Spleen (tissue), 11 donors: ENCODE measurements at regions not wholly inside any gene's neighbourhood (a gene's known extent, or its start where the extent isn't known, plus 50 kb on each side); places are given as distances from the start of the nearest gene placed in this dataset.

Source experiments
- DNase-seq: peaks from one replicate; pipeline ENCODE4 v3.0.0-alpha.2; 2020
- H3K27ac ChIP-seq, 8 donors: fragments of 200-600 bp; sonication (generic) in 7 of 8; 1 replicate in 4 of 8; 2 replicates in 4 of 8; pipeline versions ENCODE4 v1.5.0 to v1.8.0; 2016 to 2021; ENCODE audit warnings: inconsistent platforms in 4 of 8, mild to moderate bottlenecking in 4 of 8, moderate library complexity in 1 of 8
- H3K27me3 ChIP-seq, 7 donors: fragments of 200-600 bp; sonication (generic) in 6 of 7; replicated peaks in 1 of 7; 1 replicate in 4 of 7; 2 replicates in 3 of 7; pipeline versions ENCODE4 v1.5.0 to v1.8.0; 2016 to 2021; ENCODE audit warnings: inconsistent platforms in 3 of 7, mild to moderate bottlenecking in 1 of 7
- H3K36me3 ChIP-seq, 6 donors: fragments of 200-600 bp; sonication (generic) in 5 of 6; 1 replicate in 4 of 6; 2 replicates in 2 of 6; pipeline versions ENCODE4 v1.5.0 to v1.8.0; 2016 to 2021; ENCODE audit warnings: inconsistent platforms in 2 of 6
- H3K4me1 ChIP-seq, 6 donors: fragments of 200-600 bp; sonication (generic) in 5 of 6; 1 replicate in 3 of 6; 2 replicates in 3 of 6; pipeline versions ENCODE4 v1.5.0 to v1.8.0; 2016 to 2021; ENCODE audit warnings: inconsistent platforms in 3 of 6
- H3K4me3 ChIP-seq, 8 donors: fragments of 200-600 bp; sonication (generic) in 7 of 8; 1 replicate in 4 of 8; 2 replicates in 4 of 8; pipeline versions ENCODE4 v1.5.0 to v1.8.0; 2016 to 2021; ENCODE audit warnings: inconsistent platforms in 4 of 8, mild to moderate bottlenecking in 4 of 8, moderate library complexity in 2 of 8
- H3K9me3 ChIP-seq, 8 donors: fragments of 200-600 bp; sonication (generic) in 7 of 8; 1 replicate in 4 of 8; 2 replicates in 4 of 8; pipeline versions ENCODE4 v1.5.0 to v1.8.0; 2016 to 2021; ENCODE audit warnings: inconsistent platforms in 4 of 8
- CTCF ChIP-seq, 11 experiments: fragments of 200-600 bp in 7 of 11; fragments of 450-650 bp in 4 of 11; sonication (generic) in 4 of 11; IDR thresholded peaks in 8 of 11; conservative IDR thresholded peaks in 3 of 11; 1 replicate in 7 of 11; 2 replicates in 4 of 11; pipeline versions ENCODE4 v1.4.0 to v1.8.0; 2016 to 2021; ENCODE audit warnings: antibody characterized with exemption in 11 of 11, inconsistent platforms in 4 of 11, mild to moderate bottlenecking in 1 of 11
- POLR2A ChIP-seq, 3 donors: fragments of 450-650 bp; IDR thresholded peaks; one replicate each; pipeline ENCODE4 v1.5.1; 2017; ENCODE audit warnings: antibody characterized with exemption in 3 of 3, mild to moderate bottlenecking in 1 of 3
- POLR2AphosphoS5 ChIP-seq, 3 donors: sonication (generic); formaldehyde crosslinking; IDR thresholded peaks; one replicate each; pipeline ENCODE4 v1.5.1; 2017; ENCODE audit warnings: antibody characterized with exemption in 3 of 3
- WGBS, 5 donors: extraction: QIAGEN DNeasy Blood & Tissue Kit in 3 of 5; methylation state at CpG; one replicate each; pipeline versions ENCODE4 v1.1.5 to v1.1.7; 2013 to 2018; 5-methylcytosine and 5-hydroxymethylcytosine counted together
- intact Hi-C: fragments of 100-400 bp; cut with DNase I; formaldehyde crosslinking; loops from one replicate; pipeline ENCODE4 v1.15.0; 2023; ENCODE audit warnings: low total_unique reads
- donor health status: healthy with polysubstance abuse.
- donor health status: DM: no; HTN: no; CAD: no; lungs with moderate emphysema.
- donor health status: DM: no; HTN: no; CAD: no.
- donor health status: Bipolar disorder and iron deficiency.
- donor health status: healthy.
- donor health status: DM: no; HTN: no; CAD: no.
- donor health status: DM: yes; HTN: yes; CAD: no.

- H3K27ac ChIP-seq, result no peak overlapping the region
- H3K4me3 ChIP-seq, result no peak overlapping the region
- no peaks in the 10 kb centered on the region for H3K36me3 ChIP-seq
- 55 to 62% (median 59%) methylated on average over 14 of the region's 14 CpGs for WGBS, 5 donors
- intact Hi-C loops, result no loop called here
- H3K27me3 ChIP-seq, result peaks cover 0 to 33% (median 0%) of the 10 kb centered on the region in 7 donors
- TF ChIP-seq POLR2A (IDR thresholded peaks at IDR 0.05) (no peak), CTCF (IDR thresholded peaks at IDR 0.05 in 8 of 11, conservative IDR thresholded peaks at IDR 0.05 in 3 of 11) (no peak), POLR2AphosphoS5 (IDR thresholded peaks at IDR 0.05) (no peak)
- no peaks in the 10 kb centered on the region for H3K9me3 ChIP-seq
- H3K4me1 ChIP-seq, result no peaks in the 10 kb centered on the region
- DNase-seq, result no peak
Measured at GRCh38 chr12:107873223-107873622, 98.7 kb downstream of the ASCL4 start.

DNA sequence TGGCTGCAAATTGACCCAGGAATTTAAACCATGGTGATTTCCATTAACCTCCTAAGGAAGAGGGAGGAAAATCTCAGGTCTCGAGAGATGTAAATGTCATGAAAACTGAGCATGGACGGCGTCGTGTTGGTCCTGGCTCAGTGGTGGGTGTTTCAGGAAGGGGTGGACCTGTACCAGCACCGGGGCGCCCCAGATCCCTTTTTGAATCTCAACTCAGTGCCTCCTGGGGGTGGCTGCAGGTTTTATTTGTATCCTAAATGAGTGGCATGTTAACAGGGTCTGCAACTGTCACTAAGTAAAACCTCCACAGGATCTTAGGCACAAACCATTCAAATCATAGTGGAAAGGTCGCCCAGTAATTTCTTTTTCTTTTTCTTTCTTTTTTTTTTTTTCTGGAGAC is 101.3 kb downstream of the ASCL4 start:
- Histone ChIP-seq H3K9me3 (no peaks in the 10 kb centered on the region), H3K36me3 (no peaks in the 10 kb centered on the region), H3K27me3 (peaks cover 0 to 34% (median 0%) of the 10 kb centered on the region in 7 donors), H3K4me3 (no peak overlapping the region), H3K4me1 (no peaks in the 10 kb centered on the region), H3K27ac (no peak overlapping the region)
- no peak for DNase-seq
- no peak for TF ChIP-seq POLR2AphosphoS5 (IDR thresholded peaks at IDR 0.05)
- TF ChIP-seq POLR2A (IDR thresholded peaks at IDR 0.05), result no peak
- no peak for TF ChIP-seq CTCF (IDR thresholded peaks at IDR 0.05 in 8 of 11, conservative IDR thresholded peaks at IDR 0.05 in 3 of 11)
- WGBS, 5 donors, result 30 to 77% (median 61%) methylated on average over 7 of the region's 7 CpGs
- intact Hi-C loops, result no loop called here

GRCh38 chr12:107884769-107885694 is 110.5 kb downstream of the ASCL4 start:
- Histone ChIP-seq H3K4me1 (no peaks in the 10 kb centered on the region), H3K4me3 (no peak overlapping the region), H3K36me3 (no peaks in the 10 kb centered on the region), H3K27me3 (peaks cover 0 to 17% (median 0%) of the 10 kb centered on the region in 7 donors), H3K9me3 (no peaks in the 10 kb centered on the region), H3K27ac (no peak overlapping the region)
- DNase-seq, result no peak
- 9 to 13% (median 12%) methylated on average over 6 to 7 of the region's 7 CpGs for WGBS, 5 donors
- intact Hi-C loops, result loop anchor here (5.0 kb wide), 2 partner anchors 123 to 218 kb away; partner anchors contain the start of gene PRDM4
- no peak for TF ChIP-seq POLR2AphosphoS5 (IDR thresholded peaks at IDR 0.05)
- peak; percentile 47 to 83 (median 66) for TF ChIP-seq CTCF (IDR thresholded peaks at IDR 0.05 in 8 of 11, conservative IDR thresholded peaks at IDR 0.05 in 3 of 11)

DNA sequence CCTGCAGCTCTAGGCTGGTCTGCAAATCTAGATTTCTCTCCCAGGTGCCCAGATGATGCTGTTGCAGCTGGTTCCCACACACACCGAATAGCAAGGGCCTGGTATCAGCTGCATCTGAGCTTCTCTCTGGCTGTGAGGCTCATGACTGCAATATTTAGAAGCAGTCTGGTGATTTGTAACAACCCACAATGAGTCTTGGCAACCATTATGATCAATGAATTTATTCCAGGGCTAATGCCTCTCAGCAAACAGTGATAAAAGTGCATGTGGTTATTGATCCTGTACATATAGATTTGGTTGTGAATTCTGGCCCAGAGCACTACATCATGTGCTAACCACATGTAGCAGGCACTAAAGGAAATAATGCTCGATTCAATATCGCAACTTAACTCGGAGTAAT is 114.3 kb downstream of the ASCL4 start:
- no peak for TF ChIP-seq POLR2A (IDR thresholded peaks at IDR 0.05)
- TF ChIP-seq POLR2AphosphoS5 (IDR thresholded peaks at IDR 0.05), result no peak
- TF ChIP-seq CTCF (IDR thresholded peaks at IDR 0.05 in 8 of 11, conservative IDR thresholded peaks at IDR 0.05 in 3 of 11), result no peak
- no peak for DNase-seq
- H3K4me3 ChIP-seq, result no peak overlapping the region
- no peaks in the 10 kb centered on the region for H3K9me3 ChIP-seq
- intact Hi-C loops, result loop anchor here (5.0 kb wide), 2 partner anchors 126 to 221 kb away; partner anchors contain the start of gene PRDM4
- H3K36me3 ChIP-seq, result no peaks in the 10 kb centered on the region
- 86 to 93% (median 90%) methylated on average over 4 of the region's 4 CpGs for WGBS, 5 donors
- H3K27ac ChIP-seq, result no peak overlapping the region
- no peaks in the 10 kb centered on the region for H3K4me1 ChIP-seq
- H3K27me3 ChIP-seq, result peaks cover 0 to 16% (median 0%) of the 10 kb centered on the region in 7 donors
